HCT116 (cell line): ENCODE measurements at regions not wholly inside any gene's neighbourhood (a gene's known extent, or its start where the extent isn't known, plus 50 kb on each side); places are given as distances from the start of the nearest gene placed in this dataset.

Source experiments
- ATAC-seq: fragments of 200-7000 bp; cut with Tn5 transposase; 2 replicates; pipeline ENCODE4 v1.9.1; 2020; ENCODE audit warnings: mild to moderate bottlenecking, moderate library complexity
- BruUV-seq: library from RNA; stranded (reverse); fragments of 400-500 nt; replicated peaks from 2 replicates; lab custom pipeline; 2021; lab: Mats Ljungman, UMichigan
- CTCF ChIA-PET: fragments of 300-600 bp; sonication (Branson Sonifier 250); formaldehyde crosslinking; loops from one replicate; lab custom pipeline; 2021; ENCODE audit warnings: antibody characterized with exemption; lab: Charles Lee
- POLR2A ChIA-PET: fragments of 300-600, 350-600 bp; sonication (Branson Sonifier 250); formaldehyde crosslinking; loops from one replicate; lab custom pipeline; 2021; ENCODE audit warnings: antibody characterized with exemption; lab: Charles Lee
- RAD21 ChIA-PET, 2 experiments: fragments of 300-600 bp; sonication (Branson Sonifier 250); formaldehyde crosslinking; loops; one replicate each; lab custom pipeline; 2023; ENCODE audit warnings: low total read pairs in 2 of 2; ENCODE audit not compliant: uncharacterized antibody in 2 of 2, unreplicated experiment in 2 of 2, low non-redundant PET in 1 of 2; lab: Charles Lee
- DNase-seq: peaks from one replicate; pipeline ENCODE4 v3.0.0-alpha.2; 2010; ENCODE audit warnings: low read depth, low spot score
- H2AFZ ChIP-seq: fragments of 200-600 bp; shearing (Covaris generic), sonication (generic); 2 replicates; pipeline ENCODE4 v1.6.1; 2017; ENCODE audit warnings: low read depth, mixed run types, mixed read lengths, antibody characterized with exemption, low read length; ENCODE audit not compliant: poor library complexity, severe bottlenecking
- H3K27ac ChIP-seq: 2 replicates; pipeline ENCODE4 v1.5.1; 2012; ENCODE audit warnings: low read depth, low read length
- H3K27me3 ChIP-seq: fragments of 200-600 bp; sonication (generic); 2 replicates; pipeline ENCODE4 v1.6.1; 2016; ENCODE audit warnings: mixed run types, low read length, mixed read lengths; ENCODE audit not compliant: insufficient read depth
- H3K36me3 ChIP-seq, 2 experiments: fragments of 200-500 bp in 1 of 2; fragments of 200-600 bp in 1 of 2; sonication (Bioruptor generic) in 1 of 2; sonication (generic) in 1 of 2; 2 replicates each; pipeline versions ENCODE4 v1.5.1 to v1.6.1; 2014 to 2016; ENCODE audit warnings: low read length in 2 of 2, inconsistent platforms in 1 of 2, mixed read lengths in 1 of 2, mixed run types in 1 of 2; ENCODE audit not compliant: insufficient read depth in 2 of 2, control insufficient read depth in 1 of 2
- H3K4me1 ChIP-seq, 2 experiments: fragments of 200-600 bp in 1 of 2; sonication (generic) in 1 of 2; 2 replicates each; pipeline versions ENCODE4 v1.5.1 to v1.6.1; 2012 to 2017; ENCODE audit warnings: low read length in 2 of 2, inconsistent platforms in 1 of 2, mild to moderate bottlenecking in 1 of 2, mixed read lengths in 1 of 2, mixed run types in 1 of 2, moderate library complexity in 1 of 2; ENCODE audit not compliant: insufficient read depth in 2 of 2, control insufficient read depth in 1 of 2
- H3K4me2 ChIP-seq: fragments of 200-600 bp; sonication (generic); 2 replicates; pipeline ENCODE4 v1.6.1; 2017; ENCODE audit warnings: mixed run types, low read length, mixed read lengths
- H3K4me3 ChIP-seq, 2 experiments: fragments of 200-600 bp in 1 of 2; sonication (generic) in 1 of 2; replicated peaks in 1 of 2; 2 replicates each; pipeline ENCODE4 v1.5.1; 2011 to 2016; ENCODE audit warnings: low read length in 2 of 2, control low read depth in 1 of 2, low read depth in 1 of 2, mild to moderate bottlenecking in 1 of 2, mixed read lengths in 1 of 2, mixed run types in 1 of 2
- H3K79me2 ChIP-seq: fragments of 200-600 bp; sonication (generic); 2 replicates; pipeline ENCODE4 v1.6.1; 2017; ENCODE audit warnings: mild to moderate bottlenecking, mixed run types, low read length, moderate library complexity, mixed read lengths; ENCODE audit not compliant: insufficient read depth
- H3K9ac ChIP-seq: fragments of 200-600 bp; sonication (generic); 2 replicates; pipeline ENCODE4 v1.6.1; 2016; ENCODE audit warnings: low read length, mixed read lengths
- H3K9me2 ChIP-seq: fragments of 200-600 bp; sonication (generic), shearing (Covaris generic); 2 replicates; pipeline ENCODE4 v1.6.1; 2017; ENCODE audit warnings: mixed run types, mild to moderate bottlenecking, moderate library complexity; ENCODE audit not compliant: insufficient read depth
- H3K9me3 ChIP-seq, 2 experiments: fragments of 200-500 bp in 1 of 2; fragments of 200-600 bp in 1 of 2; sonication (Bioruptor generic) in 1 of 2; sonication (generic) in 1 of 2; 2 replicates each; pipeline ENCODE4 v1.6.1; 2014 to 2017; ENCODE audit warnings: low read length in 2 of 2, mixed read lengths in 2 of 2, inconsistent platforms in 1 of 2, low read depth in 1 of 2, mild to moderate bottlenecking in 1 of 2, mixed run types in 1 of 2, moderate library complexity in 1 of 2; ENCODE audit not compliant: control insufficient read depth in 1 of 2, insufficient read depth in 1 of 2
- H4K20me1 ChIP-seq: fragments of 200-600 bp; sonication (generic), shearing (Covaris generic); 2 replicates; pipeline ENCODE4 v1.6.1; 2017; ENCODE audit warnings: mixed run types, mild to moderate bottlenecking, moderate library complexity; ENCODE audit not compliant: insufficient read depth
- CBX3 ChIP-seq: IDR thresholded peaks from 2 replicates; pipeline ENCODE4 v1.6.1; 2012; ENCODE audit warnings: low read depth
- CEBPB ChIP-seq: IDR thresholded peaks from 2 replicates; pipeline ENCODE4 v1.6.1; 2012; ENCODE audit warnings: low read depth
- EGR1 ChIP-seq: IDR thresholded peaks from 2 replicates; pipeline ENCODE4 v1.6.1; 2012; ENCODE audit warnings: low read depth
- ELF1 ChIP-seq: IDR thresholded peaks from 2 replicates; pipeline ENCODE4 v1.6.1; 2012; ENCODE audit warnings: low read depth, borderline replicate concordance
- EZH2phosphoT487 ChIP-seq: fragments of 200-600 bp; IDR thresholded peaks from 2 replicates; pipeline ENCODE4 v1.6.1; 2018; ENCODE audit warnings: antibody characterized with exemption, borderline replicate concordance
- POLR2A ChIP-seq: IDR thresholded peaks from 2 replicates; pipeline ENCODE4 v1.7.0; 2011; ENCODE audit warnings: borderline replicate concordance; ENCODE audit not compliant: insufficient read depth, insufficient read length; ENCODE audit errors: extremely low read depth
- POLR2AphosphoS5 ChIP-seq: IDR thresholded peaks from 2 replicates; pipeline ENCODE4 v1.6.1; 2011; ENCODE audit warnings: mild to moderate bottlenecking, low read depth, low read length, moderate library complexity
- SIN3A ChIP-seq: IDR thresholded peaks from 2 replicates; pipeline ENCODE4 v1.6.1; 2012; ENCODE audit warnings: low read depth
- SRF ChIP-seq: IDR thresholded peaks from 2 replicates; pipeline ENCODE4 v1.6.1; 2012; ENCODE audit warnings: low read depth
- TCF7L2 ChIP-seq: IDR thresholded peaks from 2 replicates; pipeline ENCODE4 v1.7.0; 2011; ENCODE audit warnings: borderline replicate concordance, inconsistent platforms; ENCODE audit not compliant: insufficient read depth, insufficient read length; ENCODE audit errors: extremely low read depth
- YY1 ChIP-seq: IDR thresholded peaks from 2 replicates; pipeline ENCODE4 v1.6.1; 2011; ENCODE audit warnings: low read length, low read depth, moderate library complexity, mild to moderate bottlenecking; ENCODE audit not compliant: insufficient replicate concordance; ENCODE audit errors: extremely low read depth
- intact Hi-C: fragments of 100-400 bp; cut with micrococcal nuclease; formaldehyde crosslinking; loops from 2 replicates; pipeline ENCODE4 v1.10.0; 2022
- TF ChIP-seq, protein P1 (sequence below), 3 experiments: fragments of 200-600 bp in 1 of 3; sonication (generic) in 1 of 3; IDR thresholded peaks in 2 of 3; conservative IDR thresholded peaks in 1 of 3; 2 replicates each; pipeline ENCODE4 v1.5.1; 2012 to 2017; ENCODE audit warnings: low read depth in 2 of 3, low read length in 2 of 3, antibody characterized with exemption in 1 of 3, borderline replicate concordance in 1 of 3, control low read depth in 1 of 3, mild to moderate bottlenecking in 1 of 3, mixed read lengths in 1 of 3, mixed run types in 1 of 3, moderate library complexity in 1 of 3; ENCODE audit not compliant: insufficient read depth in 1 of 3

DNA sequence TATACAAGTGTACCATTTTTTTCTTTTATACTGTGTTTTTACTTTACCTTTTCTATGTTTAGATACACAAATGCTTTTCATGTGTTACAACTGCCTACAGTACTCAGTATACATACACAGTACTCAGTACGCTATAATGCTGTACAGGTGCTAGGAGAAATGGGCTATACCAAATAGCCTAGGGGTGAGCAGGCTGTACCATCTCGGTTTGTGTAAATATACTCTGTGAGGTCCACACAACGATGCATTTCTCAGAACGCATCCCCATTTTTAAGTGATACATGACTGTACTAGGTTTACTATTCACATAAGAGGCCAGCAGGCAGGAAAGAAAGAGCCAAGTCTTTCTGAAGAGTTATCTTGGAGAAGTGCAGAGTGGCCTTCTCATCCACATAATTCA, 426.4 kb upstream of the MTPN start (continued):
- no peak for TF ChIP-seq ELF1
- no peak for TF ChIP-seq YY1
- no peak for TF ChIP-seq CEBPB
- no peak for TF ChIP-seq POLR2AphosphoS5
- no peak for TF ChIP-seq EZH2phosphoT487

DNA sequence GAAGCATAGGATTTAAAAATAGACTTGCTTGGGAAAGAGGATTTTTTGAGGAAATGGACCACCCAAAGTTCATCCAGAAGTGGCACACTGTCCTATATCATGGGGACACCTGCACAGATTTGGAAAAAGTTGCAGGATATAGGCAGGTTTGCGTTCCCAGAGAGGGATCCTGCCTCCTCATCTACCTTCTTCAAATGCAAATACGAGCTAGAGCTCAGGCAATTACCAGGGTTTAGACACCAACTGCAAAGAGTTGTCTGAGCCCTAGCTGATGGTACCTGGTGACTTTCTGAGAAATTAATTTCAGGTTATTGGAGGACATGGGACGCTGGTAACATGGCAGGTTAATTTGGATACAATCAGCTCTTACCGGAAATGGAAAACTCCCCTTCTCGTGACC, 423.7 kb upstream of the MTPN start:
- intact Hi-C loops = no loop called here
- H3K9ac ChIP-seq = no peak overlapping the region
- H2AFZ ChIP-seq = no peak overlapping the region
- no peaks in the 10 kb centered on the region for H3K9me3 ChIP-seq
- H3K27me3 ChIP-seq = no peaks in the 10 kb centered on the region
- RAD21 ChIA-PET = no interaction called here
- POLR2A ChIA-PET = no interaction called here
- H3K79me2 ChIP-seq = no peaks in the 10 kb centered on the region
- no peak overlapping the region for H3K4me2 ChIP-seq
- H3K36me3 ChIP-seq = no peaks in the 10 kb centered on the region
- no peaks in the 10 kb centered on the region for H3K4me1 ChIP-seq
- no peak overlapping the region for H3K4me3 ChIP-seq
- H3K27ac ChIP-seq = no peak overlapping the region
- no TSS peak for BruUV-seq
- ATAC-seq (no peak), DNase-seq (no peak)
- TF ChIP-seq, protein P1, sequence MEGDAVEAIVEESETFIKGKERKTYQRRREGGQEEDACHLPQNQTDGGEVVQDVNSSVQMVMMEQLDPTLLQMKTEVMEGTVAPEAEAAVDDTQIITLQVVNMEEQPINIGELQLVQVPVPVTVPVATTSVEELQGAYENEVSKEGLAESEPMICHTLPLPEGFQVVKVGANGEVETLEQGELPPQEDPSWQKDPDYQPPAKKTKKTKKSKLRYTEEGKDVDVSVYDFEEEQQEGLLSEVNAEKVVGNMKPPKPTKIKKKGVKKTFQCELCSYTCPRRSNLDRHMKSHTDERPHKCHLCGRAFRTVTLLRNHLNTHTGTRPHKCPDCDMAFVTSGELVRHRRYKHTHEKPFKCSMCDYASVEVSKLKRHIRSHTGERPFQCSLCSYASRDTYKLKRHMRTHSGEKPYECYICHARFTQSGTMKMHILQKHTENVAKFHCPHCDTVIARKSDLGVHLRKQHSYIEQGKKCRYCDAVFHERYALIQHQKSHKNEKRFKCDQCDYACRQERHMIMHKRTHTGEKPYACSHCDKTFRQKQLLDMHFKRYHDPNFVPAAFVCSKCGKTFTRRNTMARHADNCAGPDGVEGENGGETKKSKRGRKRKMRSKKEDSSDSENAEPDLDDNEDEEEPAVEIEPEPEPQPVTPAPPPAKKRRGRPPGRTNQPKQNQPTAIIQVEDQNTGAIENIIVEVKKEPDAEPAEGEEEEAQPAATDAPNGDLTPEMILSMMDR (IDR thresholded peaks at IDR 0.05 in 2 of 3, conservative IDR thresholded peaks at IDR 0.05 in 1 of 3; ENCODE audit: borderline replicate concordance in 1 of 3, insufficient read depth in 1 of 3, low read depth in 2 of 3, low read length in 2 of 3) = no peak
- TF ChIP-seq POLR2AphosphoS5 (no peak), SIN3A (no peak), POLR2A (no peak), SRF (no peak), TCF7L2 (no peak), EGR1 (no peak), CBX3 (no peak)
- CTCF ChIA-PET = no interaction called here
- H4K20me1 ChIP-seq = no peaks in the 10 kb centered on the region
- H3K9me2 ChIP-seq = no peaks in the 10 kb centered on the region
